ENCODE measurements at regions not wholly inside any gene's neighbourhood (a gene's known extent, or its start where the extent isn't known, plus 50 kb on each side); places are given as distances from the start of the nearest gene placed in this dataset.

GRCh38 chr7:156578978-156579430, 61.6 kb upstream of the RNF32 start:
- no peaks in the 10 kb centered on the region for H3K36me3 ChIP-seq (ENCODE audit: insufficient read depth)
- peaks cover 16% of the 10 kb centered on the region for H3K4me1 ChIP-seq (ENCODE audit: insufficient read depth)
- peak; percentile 68 for ATAC-seq
- H3K4me2 ChIP-seq: peak overlapping the region; percentile 55; the same call in 1 of the 2 replicates
- no peaks in the 10 kb centered on the region for H4K20me1 ChIP-seq (replicated peaks; ENCODE audit: insufficient read depth)
- H3K4me3 ChIP-seq: no peak overlapping the region
- peaks cover 7% of the 10 kb centered on the region; the same call in 1 of the 2 replicates for H3K9me2 ChIP-seq (ENCODE audit: insufficient read depth)
- no peaks in the 10 kb centered on the region for H3K27me3 ChIP-seq (ENCODE audit: insufficient read depth)
- H3F3A ChIP-seq (replicated peaks; ENCODE audit: low read depth): no peaks in the 10 kb centered on the region
- TF ChIP-seq CTCF (conservative IDR thresholded peaks at IDR 0.05; ENCODE audit: low read depth in 2 of 2) (peak in 1 of 2 experiments; percentile 49; a peak in 2 of 4 replicates), EZH2 (IDR thresholded peaks at IDR 0.05; ENCODE audit: low read depth, unreplicated experiment) (no peak)
- no peaks in the 10 kb centered on the region; the same call in 1 of the 3 replicates for H3K36me3 Mint-ChIP-seq (ENCODE audit: low read depth)
- peak overlapping the region; percentile 89 for H2AFZ ChIP-seq
- H3K79me2 ChIP-seq (replicated peaks; ENCODE audit: insufficient read depth): no peaks in the 10 kb centered on the region
- H3K27me3 Mint-ChIP-seq (ENCODE audit: insufficient read depth, low read depth, poor library complexity): peaks cover 5% of the 10 kb centered on the region
- H3K4me3 Mint-ChIP-seq: no peak overlapping the region
- no peak overlapping the region; the same call in 1 of the 2 replicates for H3K27ac Mint-ChIP-seq
- DNase-seq (ENCODE audit: low spot score): peak; percentile 60
- 0 out of 3 replicates have a peak, but pooled peaks cover 5% of the 10 kb centered on the region for H3K9me3 Mint-ChIP-seq
- H3K27ac ChIP-seq (ENCODE audit: low read depth): no peak overlapping the region
- peaks cover 31% of the 10 kb centered on the region for H3K4me1 Mint-ChIP-seq

GRCh38 chr7:156578578-156578940, 62.0 kb upstream of the RNF32 start:
- no peaks in the 10 kb centered on the region for H3K36me3 ChIP-seq (ENCODE audit: insufficient read depth)
- Mint-ChIP-seq H3K27me3 (ENCODE audit: insufficient read depth, low read depth, poor library complexity) (peaks cover 5% of the 10 kb centered on the region), H3K36me3 (ENCODE audit: low read depth) (no peaks in the 10 kb centered on the region; the same call in 1 of the 3 replicates), H3K4me3 (no peak overlapping the region), H3K4me1 (peaks cover 31% of the 10 kb centered on the region), H3K27ac (no peak overlapping the region), H3K9me3 (peaks cover 5% of the 10 kb centered on the region; the same call in 1 of the 3 replicates)
- TF ChIP-seq ZNF114 (CRISPR knock-in tag; IDR thresholded peaks at IDR 0.05): no peak
- no peak for TF ChIP-seq JUNB (IDR thresholded peaks at IDR 0.05; ENCODE audit: unreplicated experiment)
- TF ChIP-seq, protein P1, sequence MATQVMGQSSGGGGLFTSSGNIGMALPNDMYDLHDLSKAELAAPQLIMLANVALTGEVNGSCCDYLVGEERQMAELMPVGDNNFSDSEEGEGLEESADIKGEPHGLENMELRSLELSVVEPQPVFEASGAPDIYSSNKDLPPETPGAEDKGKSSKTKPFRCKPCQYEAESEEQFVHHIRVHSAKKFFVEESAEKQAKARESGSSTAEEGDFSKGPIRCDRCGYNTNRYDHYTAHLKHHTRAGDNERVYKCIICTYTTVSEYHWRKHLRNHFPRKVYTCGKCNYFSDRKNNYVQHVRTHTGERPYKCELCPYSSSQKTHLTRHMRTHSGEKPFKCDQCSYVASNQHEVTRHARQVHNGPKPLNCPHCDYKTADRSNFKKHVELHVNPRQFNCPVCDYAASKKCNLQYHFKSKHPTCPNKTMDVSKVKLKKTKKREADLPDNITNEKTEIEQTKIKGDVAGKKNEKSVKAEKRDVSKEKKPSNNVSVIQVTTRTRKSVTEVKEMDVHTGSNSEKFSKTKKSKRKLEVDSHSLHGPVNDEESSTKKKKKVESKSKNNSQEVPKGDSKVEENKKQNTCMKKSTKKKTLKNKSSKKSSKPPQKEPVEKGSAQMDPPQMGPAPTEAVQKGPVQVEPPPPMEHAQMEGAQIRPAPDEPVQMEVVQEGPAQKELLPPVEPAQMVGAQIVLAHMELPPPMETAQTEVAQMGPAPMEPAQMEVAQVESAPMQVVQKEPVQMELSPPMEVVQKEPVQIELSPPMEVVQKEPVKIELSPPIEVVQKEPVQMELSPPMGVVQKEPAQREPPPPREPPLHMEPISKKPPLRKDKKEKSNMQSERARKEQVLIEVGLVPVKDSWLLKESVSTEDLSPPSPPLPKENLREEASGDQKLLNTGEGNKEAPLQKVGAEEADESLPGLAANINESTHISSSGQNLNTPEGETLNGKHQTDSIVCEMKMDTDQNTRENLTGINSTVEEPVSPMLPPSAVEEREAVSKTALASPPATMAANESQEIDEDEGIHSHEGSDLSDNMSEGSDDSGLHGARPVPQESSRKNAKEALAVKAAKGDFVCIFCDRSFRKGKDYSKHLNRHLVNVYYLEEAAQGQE (IDR thresholded peaks at IDR 0.05; ENCODE audit: unreplicated experiment): no peak
- no peak for TF ChIP-seq EZH2 (IDR thresholded peaks at IDR 0.05; ENCODE audit: low read depth, unreplicated experiment)
- no peak for TF ChIP-seq CREB1 (CRISPR knock-in tag; IDR thresholded peaks at IDR 0.05; ENCODE audit: low read depth)
- peak; percentile 32 to 37; a peak in 3 of 4 replicates for TF ChIP-seq CTCF (conservative IDR thresholded peaks at IDR 0.05; ENCODE audit: low read depth in 2 of 2)
- TF ChIP-seq NANOG (IDR thresholded peaks at IDR 0.05; ENCODE audit: borderline replicate concordance): no peak
- no peak for TF ChIP-seq POLR2AphosphoS5 (IDR thresholded peaks at IDR 0.05; ENCODE audit: low read depth)
- H3K79me2 ChIP-seq (replicated peaks; ENCODE audit: insufficient read depth): no peaks in the 10 kb centered on the region
- no peak overlapping the region for H3K4me3 ChIP-seq
- no peaks in the 10 kb centered on the region for H4K20me1 ChIP-seq (replicated peaks; ENCODE audit: insufficient read depth)
- DNase-seq (ENCODE audit: low spot score) (peak; percentile 56), ATAC-seq (peak; percentile 80)
- peak overlapping the region; percentile 32; the same call in 1 of the 2 replicates for H3K4me2 ChIP-seq
- H3K4me1 ChIP-seq (ENCODE audit: insufficient read depth): peaks cover 12% of the 10 kb centered on the region
- H3K9me2 ChIP-seq (ENCODE audit: insufficient read depth): peaks cover 7% of the 10 kb centered on the region; the same call in 1 of the 2 replicates
- H3K27me3 ChIP-seq (ENCODE audit: insufficient read depth): no peaks in the 10 kb centered on the region
- no peak overlapping the region for H2AFZ ChIP-seq
- no peak overlapping the region for H3K27ac ChIP-seq (ENCODE audit: low read depth)
- H3F3A ChIP-seq (replicated peaks; ENCODE audit: low read depth): no peaks in the 10 kb centered on the region

Measured in GM23338 (cell line).